ENCODE measurements at regions not wholly inside any gene's neighbourhood (a gene's known extent, or its start where the extent isn't known, plus 50 kb on each side); places are given as distances from the start of the nearest gene placed in this dataset.

GRCh38 chr9:91039125-91039834 is 237.7 kb downstream of the SYK start:
- TF ChIP-seq CTCF (IDR thresholded peaks at IDR 0.05; ENCODE audit: control extremely low read depth in 1 of 3, insufficient read depth in 1 of 3, low read depth in 1 of 3, low read length in 3 of 3) (no peak), POLR2A (IDR thresholded peaks at IDR 0.05; ENCODE audit: control extremely low read depth in 1 of 2, low read depth in 2 of 2, low read length in 2 of 2) (no peak), POLR2AphosphoS5 (IDR thresholded peaks at IDR 0.05; ENCODE audit: low read depth, low read length) (no peak), SUZ12 (IDR thresholded peaks at IDR 0.05; ENCODE audit: low read length) (no peak), RAD21 (IDR thresholded peaks at IDR 0.05 in 1 of 2, conservative IDR thresholded peaks at IDR 0.05 in 1 of 2; ENCODE audit: low read depth in 2 of 2, low read length in 2 of 2) (peak in 1 of 2 experiments; percentile 4; a peak in 1 of 4 replicates), HDAC2 (IDR thresholded peaks at IDR 0.05; ENCODE audit: borderline replicate concordance in 1 of 2, low read depth in 2 of 2, low read length in 2 of 2) (no peak), TBP (IDR thresholded peaks at IDR 0.05; ENCODE audit: low read depth, low read length) (no peak), SIN3A (conservative IDR thresholded peaks at IDR 0.05 in 1 of 2, IDR thresholded peaks at IDR 0.05 in 1 of 2; ENCODE audit: low read depth in 1 of 2, low read length in 2 of 2) (no peak), JUND (IDR thresholded peaks at IDR 0.05; ENCODE audit: low read length) (no peak)
